HL-60 (cell line): ENCODE measurements at regions not wholly inside any gene's neighbourhood (a gene's known extent, or its start where the extent isn't known, plus 50 kb on each side); places are given as distances from the start of the nearest gene placed in this dataset.

Experiments used
- DNase-seq, 2 experiments: peaks; one replicate each; pipeline ENCODE4 v3.0.0-alpha.2; 2010 to 2020; ENCODE audit warnings: low read depth in 1 of 2, low spot score in 1 of 2
- H3K27ac ChIP-seq: fragments of 250-450 bp; sonication (Bioruptor Pico); replicated peaks from 2 replicates; pipeline ENCODE4 v1.5.1; 2020; ENCODE audit warnings: mild to moderate bottlenecking, moderate library complexity
- H3K27me3 ChIP-seq: fragments of 250-450 bp; sonication (Bioruptor Pico); 2 replicates; pipeline ENCODE4 v1.5.1; 2021; ENCODE audit warnings: mild to moderate bottlenecking, moderate library complexity; ENCODE audit not compliant: insufficient read depth, poor library complexity, severe bottlenecking
- H3K4me3 ChIP-seq: replicated peaks from 2 replicates; pipeline ENCODE4 v1.5.1; 2011; ENCODE audit warnings: mild to moderate bottlenecking, control low read depth, low read length; ENCODE audit not compliant: insufficient read depth
- CTCF ChIP-seq: IDR thresholded peaks from one replicate; pipeline ENCODE4 v1.5.1; 2011; ENCODE audit warnings: low read length, control low read depth, inconsistent platforms; ENCODE audit not compliant: insufficient read depth
- GABPA ChIP-seq: IDR thresholded peaks from 2 replicates; pipeline ENCODE4 v1.6.1; 2012; ENCODE audit warnings: low read depth
- POLR2AphosphoS5 ChIP-seq: IDR thresholded peaks from 2 replicates; pipeline ENCODE4 v1.6.1; 2012; ENCODE audit warnings: low read depth
- REST ChIP-seq: IDR thresholded peaks from 2 replicates; pipeline ENCODE4 v1.6.1; 2012; ENCODE audit warnings: low read depth; ENCODE audit not compliant: insufficient replicate concordance
- SPI1 ChIP-seq: IDR thresholded peaks from 2 replicates; pipeline ENCODE4 v1.6.1; 2012; ENCODE audit warnings: low read depth, mild to moderate bottlenecking, borderline replicate concordance

- DNase-seq: no peak
- TF ChIP-seq GABPA (no peak), CTCF (no peak), REST (no peak), POLR2AphosphoS5 (no peak), SPI1 (no peak)
- Histone ChIP-seq H3K27me3 (peaks cover 4% of the 10 kb centered on the region), H3K27ac (no peak overlapping the region), H3K4me3 (no peak overlapping the region)
Observed at GRCh38 chr11:112715056-112715455, 246.2 kb upstream of the NCAM1 start.

GRCh38 chr11:112718483-112718882 lies 242.7 kb upstream of the NCAM1 start:
- no peak for DNase-seq
- H3K27ac ChIP-seq: no peak overlapping the region
- no peaks in the 10 kb centered on the region for H3K27me3 ChIP-seq
- TF ChIP-seq SPI1 (no peak), CTCF (no peak), REST (no peak), POLR2AphosphoS5 (no peak), GABPA (no peak)
- H3K4me3 ChIP-seq: no peak overlapping the region

GRCh38 chr11:112719736-112720525 lies 241.3 kb upstream of the NCAM1 start:
- Histone ChIP-seq H3K4me3 (no peak overlapping the region), H3K27me3 (no peaks in the 10 kb centered on the region), H3K27ac (no peak overlapping the region)
- no peak for TF ChIP-seq REST
- no peak for TF ChIP-seq CTCF
- TF ChIP-seq SPI1: no peak
- no peak for TF ChIP-seq GABPA
- TF ChIP-seq POLR2AphosphoS5: no peak
- DNase-seq: no peak
